ENCODE measurements at regions not wholly inside any gene's neighbourhood (a gene's known extent, or its start where the extent isn't known, plus 50 kb on each side); places are given as distances from the start of the nearest gene placed in this dataset.

DNA sequence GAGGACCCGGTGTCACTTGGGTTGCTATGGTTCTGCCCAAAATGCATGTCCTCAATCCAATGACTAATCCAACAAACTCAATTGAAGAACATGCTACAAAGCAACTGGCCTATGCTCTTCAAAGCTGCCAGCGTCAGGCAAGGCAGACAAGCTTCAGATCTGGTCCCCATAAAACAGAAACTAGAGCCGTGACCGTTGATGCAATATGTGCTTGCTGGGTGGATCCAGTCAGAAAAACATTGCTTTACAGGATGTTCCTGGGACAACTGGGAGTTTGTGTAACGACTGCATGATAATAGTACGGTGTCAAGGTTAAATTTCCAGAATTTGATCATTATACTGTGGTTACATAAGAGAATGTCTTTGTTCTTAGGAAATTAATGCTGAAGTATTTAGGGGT lies 120.7 kb upstream of the CTBP2 start:
- DNase-seq (ENCODE audit: low read depth), result no peak
- H3K4me3 ChIP-seq (ENCODE audit: control insufficient read depth, low read depth, low read length), result no peak overlapping the region
- TF ChIP-seq, protein P1, sequence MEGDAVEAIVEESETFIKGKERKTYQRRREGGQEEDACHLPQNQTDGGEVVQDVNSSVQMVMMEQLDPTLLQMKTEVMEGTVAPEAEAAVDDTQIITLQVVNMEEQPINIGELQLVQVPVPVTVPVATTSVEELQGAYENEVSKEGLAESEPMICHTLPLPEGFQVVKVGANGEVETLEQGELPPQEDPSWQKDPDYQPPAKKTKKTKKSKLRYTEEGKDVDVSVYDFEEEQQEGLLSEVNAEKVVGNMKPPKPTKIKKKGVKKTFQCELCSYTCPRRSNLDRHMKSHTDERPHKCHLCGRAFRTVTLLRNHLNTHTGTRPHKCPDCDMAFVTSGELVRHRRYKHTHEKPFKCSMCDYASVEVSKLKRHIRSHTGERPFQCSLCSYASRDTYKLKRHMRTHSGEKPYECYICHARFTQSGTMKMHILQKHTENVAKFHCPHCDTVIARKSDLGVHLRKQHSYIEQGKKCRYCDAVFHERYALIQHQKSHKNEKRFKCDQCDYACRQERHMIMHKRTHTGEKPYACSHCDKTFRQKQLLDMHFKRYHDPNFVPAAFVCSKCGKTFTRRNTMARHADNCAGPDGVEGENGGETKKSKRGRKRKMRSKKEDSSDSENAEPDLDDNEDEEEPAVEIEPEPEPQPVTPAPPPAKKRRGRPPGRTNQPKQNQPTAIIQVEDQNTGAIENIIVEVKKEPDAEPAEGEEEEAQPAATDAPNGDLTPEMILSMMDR (IDR thresholded peaks at IDR 0.05; ENCODE audit: control insufficient read depth, insufficient read depth, low read depth, low read length, missing control alignments), result no peak

DNA sequence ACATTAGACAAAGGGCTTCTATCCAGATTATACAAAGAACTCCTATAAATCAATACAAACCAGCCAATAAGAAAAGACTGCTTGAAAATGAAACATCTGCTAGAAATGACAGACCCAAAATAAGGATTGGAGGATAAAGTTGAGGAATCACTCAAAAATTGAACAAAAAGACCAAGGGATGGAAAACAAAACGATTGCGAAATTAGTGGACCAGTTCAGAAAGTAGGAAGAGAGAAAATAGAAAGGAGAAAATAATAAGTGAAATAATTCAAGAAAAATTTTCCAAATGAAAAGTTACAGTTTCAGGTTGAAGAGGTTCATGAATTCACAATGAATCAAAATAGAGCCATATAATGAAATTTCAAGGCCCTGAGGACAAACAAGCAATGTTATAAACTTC lies 115.8 kb upstream of the CTBP2 start:
- no peak for DNase-seq (ENCODE audit: low read depth)
- H3K4me3 ChIP-seq (ENCODE audit: control insufficient read depth, low read depth, low read length), result no peak overlapping the region
- TF ChIP-seq, protein P1 (IDR thresholded peaks at IDR 0.05; ENCODE audit: control insufficient read depth, insufficient read depth, low read depth, low read length, missing control alignments), result no peak

DNA sequence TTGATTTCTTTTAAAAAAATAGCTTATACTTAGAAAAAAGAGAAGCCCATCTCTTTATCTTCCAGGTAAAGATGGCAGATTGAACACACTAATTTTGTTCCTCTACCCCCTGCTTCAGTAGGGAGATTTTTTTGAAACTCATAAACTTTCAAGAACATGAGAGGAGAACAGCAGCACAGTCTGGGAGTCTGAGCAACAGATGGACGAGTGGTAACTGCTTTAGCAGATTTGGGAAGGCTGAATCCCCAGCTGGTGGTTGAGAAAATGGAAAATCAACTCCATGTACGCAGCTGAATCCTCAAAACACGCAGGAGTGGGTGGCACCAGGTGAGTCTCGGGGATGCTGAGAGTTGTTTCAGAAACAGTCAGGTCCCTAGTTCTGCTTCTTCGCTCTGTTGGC lies 114.6 kb upstream of the CTBP2 start:
- no peak for DNase-seq (ENCODE audit: low read depth)
- TF ChIP-seq, protein P1 (IDR thresholded peaks at IDR 0.05; ENCODE audit: control insufficient read depth, insufficient read depth, low read depth, low read length, missing control alignments), result no peak
- no peak overlapping the region for H3K4me3 ChIP-seq (ENCODE audit: control insufficient read depth, low read depth, low read length)

DNA sequence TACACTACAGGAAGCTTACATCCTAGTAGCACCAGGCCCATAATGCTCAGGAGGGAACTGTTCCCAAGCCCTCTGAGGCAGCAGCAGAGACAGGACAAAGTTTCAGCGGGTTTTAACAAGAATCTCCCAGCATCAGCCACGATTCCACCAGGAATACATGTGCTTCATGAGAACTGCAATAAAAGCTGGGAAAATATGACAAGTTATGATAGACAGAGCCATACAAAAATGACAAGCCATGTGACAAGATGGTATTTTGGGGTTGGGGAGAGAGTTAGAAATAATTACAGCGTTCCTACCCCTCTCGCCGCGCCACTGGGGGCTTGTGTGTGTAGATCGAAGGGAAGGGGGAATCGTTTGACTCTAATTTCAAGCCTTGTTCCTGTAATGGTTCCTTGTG lies 112.7 kb upstream of the CTBP2 start:
- no peak overlapping the region for H3K4me3 ChIP-seq (ENCODE audit: control insufficient read depth, low read depth, low read length)
- no peak for DNase-seq (ENCODE audit: low read depth)
- TF ChIP-seq, protein P1 (IDR thresholded peaks at IDR 0.05; ENCODE audit: control insufficient read depth, insufficient read depth, low read depth, low read length, missing control alignments), result no peak

DNA sequence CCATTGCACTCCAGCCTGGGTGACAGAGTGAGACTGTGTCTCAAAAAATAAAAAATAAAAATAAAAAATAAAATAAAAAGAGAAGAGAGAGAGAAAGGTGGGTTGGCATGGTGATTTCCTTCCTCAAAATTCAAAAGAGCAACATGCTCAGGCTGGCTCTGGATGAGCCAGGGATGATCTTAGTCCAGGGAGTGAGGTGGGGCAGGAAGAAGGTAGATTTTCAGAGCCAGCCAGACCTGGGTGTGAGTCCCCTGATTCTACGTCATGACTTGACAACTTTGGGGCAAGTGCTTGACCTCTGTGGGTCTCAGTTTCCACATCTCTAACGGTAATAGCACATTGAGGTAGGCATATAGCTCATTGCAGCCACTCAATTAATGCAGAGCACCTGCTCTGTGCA lies 109.4 kb upstream of the CTBP2 start:
- no peak overlapping the region for H3K4me3 ChIP-seq (ENCODE audit: control insufficient read depth, low read depth, low read length)
- DNase-seq (ENCODE audit: low read depth), result no peak
- TF ChIP-seq, protein P1 (IDR thresholded peaks at IDR 0.05; ENCODE audit: control insufficient read depth, insufficient read depth, low read depth, low read length, missing control alignments), result no peak

DNA sequence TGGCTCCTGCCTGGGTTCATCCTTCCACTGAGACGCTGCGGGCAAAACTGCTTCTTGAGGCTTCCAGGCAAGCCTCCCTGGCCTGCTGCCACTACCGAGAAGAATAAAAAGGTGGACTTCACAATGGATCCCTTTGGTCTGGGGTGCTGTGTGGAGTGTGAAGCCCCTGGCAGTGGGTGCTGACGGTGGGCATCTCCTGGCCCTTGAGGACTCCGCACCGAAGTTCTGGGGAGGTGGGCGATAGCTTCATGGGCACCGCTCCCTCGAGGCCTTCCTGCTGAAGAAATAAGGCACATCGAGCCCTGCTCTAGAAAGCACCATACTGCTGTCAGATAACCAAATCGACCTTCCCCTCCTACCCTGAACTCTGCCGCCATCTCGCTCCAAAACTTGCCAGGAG lies 106.6 kb upstream of the CTBP2 start:
- no peak for DNase-seq (ENCODE audit: low read depth)
- H3K4me3 ChIP-seq (ENCODE audit: control insufficient read depth, low read depth, low read length), result no peak overlapping the region
- TF ChIP-seq, protein P1 (IDR thresholded peaks at IDR 0.05; ENCODE audit: control insufficient read depth, insufficient read depth, low read depth, low read length, missing control alignments), result no peak

DNA sequence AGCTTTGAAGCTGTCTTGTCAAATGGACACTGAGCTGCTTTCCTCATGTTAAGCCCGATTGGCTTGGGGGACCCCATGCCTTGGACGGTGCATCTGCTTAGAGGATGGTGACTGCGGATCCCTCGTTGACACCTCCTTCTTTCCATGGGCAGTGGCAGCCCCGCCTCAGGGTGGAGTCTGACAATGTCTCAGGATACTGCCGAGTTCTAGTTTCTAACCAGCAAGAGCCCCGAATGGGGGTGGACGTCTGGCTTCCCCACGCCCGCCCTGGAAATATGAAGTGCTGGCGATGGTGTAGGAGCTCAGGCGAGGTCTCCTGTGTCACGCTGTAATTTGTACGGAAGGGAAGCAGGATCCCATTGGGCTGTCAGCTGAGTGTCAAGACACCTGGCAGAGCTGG lies 106.2 kb upstream of the CTBP2 start:
- TF ChIP-seq, protein P1 (IDR thresholded peaks at IDR 0.05; ENCODE audit: control insufficient read depth, insufficient read depth, low read depth, low read length, missing control alignments), result no peak

More for the DNA sequence above, 106.2 kb upstream of the CTBP2 start:
- no peak overlapping the region for H3K4me3 ChIP-seq (ENCODE audit: control insufficient read depth, low read depth, low read length)
- DNase-seq (ENCODE audit: low read depth), result no peak

Data from AG09309 (cell line).